ENCODE measurements at regions not wholly inside any gene's neighbourhood (a gene's known extent, or its start where the extent isn't known, plus 50 kb on each side); places are given as distances from the start of the nearest gene placed in this dataset.

GRCh38 chr5:120818128-120818527 lies 354.0 kb downstream of the PRR16 start:
- Histone ChIP-seq H3K9ac (ENCODE audit: insufficient read depth, low read depth, low read length) (no peak overlapping the region), H4K20me1 (ENCODE audit: insufficient read depth, low read length) (no peaks in the 10 kb centered on the region), H3K79me2 (ENCODE audit: insufficient read depth, low read length) (no peaks in the 10 kb centered on the region), H3K4me1 (ENCODE audit: insufficient read depth, low read length) (no peaks in the 10 kb centered on the region), H3K36me3 (replicated peaks in 1 of 2; ENCODE audit: control insufficient read depth in 1 of 2, insufficient read depth in 2 of 2, low read length in 2 of 2) (no peaks in the 10 kb centered on the region), H2AFZ (ENCODE audit: low read length) (no peak overlapping the region), H3K27me3 (ENCODE audit: control insufficient read depth in 1 of 2, insufficient read depth in 2 of 2, low read length in 2 of 2) (no peaks in the 10 kb centered on the region), H3K27ac (ENCODE audit: extremely low read length, insufficient read depth, low read length) (no peak overlapping the region), H3K9me3 (ENCODE audit: low read length) (no peaks in the 10 kb centered on the region), H3K4me2 (ENCODE audit: low read depth, low read length) (no peak overlapping the region), H3K4me3 (replicated peaks in 1 of 3; ENCODE audit: insufficient read depth in 1 of 3, low read depth in 2 of 3, low read length in 3 of 3) (no peak overlapping the region)
- intact Hi-C loops (cut with micrococcal nuclease; ENCODE audit: unreplicated experiment) (no loop called here), in situ Hi-C loops (cut with HindIII; ENCODE audit: extremely low pct_ligation_motif_present, low pct_unique_long_range_greater_than_20kb) (no loop called here)
- no TSS peak for BruUV-seq (replicated peaks)
- ATAC-seq (peak; percentile 26; the same call in 1 of the 3 replicates), DNase-seq (ENCODE audit: low spot score) (no peak), FAIRE-seq (no peak)
- peak; percentile 72 for TF ChIP-seq NFYB (CRISPR knock-in tag; IDR thresholded peaks at IDR 0.05)
- no peak for TF ChIP-seq ZNF143 (CRISPR knock-in tag; IDR thresholded peaks at IDR 0.05)
- TF ChIP-seq NFYC (CRISPR knock-in tag; IDR thresholded peaks at IDR 0.05): peak; percentile 55; the same call in 1 of the 2 replicates
- 50% methylated on average over 5 of the region's 6 CpGs for WGBS (ENCODE audit: low lambda C conversion rate)
- ChIA-PET POLR2A (no interaction called here), CTCF (ENCODE audit: low intra/inter-chr PET ratio, low total read pairs) (no interaction called here)

- no peak overlapping the region for H3K4me3 ChIP-seq (replicated peaks in 1 of 3; ENCODE audit: insufficient read depth in 1 of 3, low read depth in 2 of 3, low read length in 3 of 3)
- no peaks in the 10 kb centered on the region for H3K36me3 ChIP-seq (replicated peaks in 1 of 2; ENCODE audit: control insufficient read depth in 1 of 2, insufficient read depth in 2 of 2, low read length in 2 of 2)
- FAIRE-seq (no peak), ATAC-seq (no peak), DNase-seq (ENCODE audit: low spot score) (no peak)
- no peak overlapping the region for H3K9ac ChIP-seq (ENCODE audit: insufficient read depth, low read depth, low read length)
- H4K20me1 ChIP-seq (ENCODE audit: insufficient read depth, low read length): no peaks in the 10 kb centered on the region
- H3K4me2 ChIP-seq (ENCODE audit: low read depth, low read length): no peak overlapping the region
- 86% methylated on average over 1 of the region's 1 CpG for WGBS (ENCODE audit: low lambda C conversion rate)
- in situ Hi-C loops (cut with HindIII; ENCODE audit: extremely low pct_ligation_motif_present, low pct_unique_long_range_greater_than_20kb) (no loop called here), intact Hi-C loops (cut with micrococcal nuclease; ENCODE audit: unreplicated experiment) (no loop called here)
- ChIA-PET POLR2A (no interaction called here), CTCF (ENCODE audit: low intra/inter-chr PET ratio, low total read pairs) (no interaction called here)
- H3K27me3 ChIP-seq (ENCODE audit: control insufficient read depth in 1 of 2, insufficient read depth in 2 of 2, low read length in 2 of 2): no peaks in the 10 kb centered on the region
- no peak overlapping the region for H2AFZ ChIP-seq (ENCODE audit: low read length)
- no TSS peak for BruUV-seq (replicated peaks)
- H3K27ac ChIP-seq (ENCODE audit: extremely low read length, insufficient read depth, low read length): no peak overlapping the region
- H3K4me1 ChIP-seq (ENCODE audit: insufficient read depth, low read length): no peaks in the 10 kb centered on the region
- no peaks in the 10 kb centered on the region for H3K79me2 ChIP-seq (ENCODE audit: insufficient read depth, low read length)
- no peaks in the 10 kb centered on the region for H3K9me3 ChIP-seq (ENCODE audit: low read length)
- TF ChIP-seq ZNF512B (CRISPR knock-in tag; IDR thresholded peaks at IDR 0.05; ENCODE audit: borderline replicate concordance) (no peak), ZNF124 (CRISPR knock-in tag; IDR thresholded peaks at IDR 0.05) (no peak), RBM39 (IDR thresholded peaks at IDR 0.05; ENCODE audit: low read depth, low read length, poor library complexity, severe bottlenecking) (no peak), CHCHD3 (CRISPR knock-in tag; IDR thresholded peaks at IDR 0.05) (no peak), ZNF660 (CRISPR knock-in tag; IDR thresholded peaks at IDR 0.05; ENCODE audit: borderline replicate concordance, low read depth) (no peak), MAX (IDR thresholded peaks at IDR 0.05) (no peak), ZGPAT (CRISPR knock-in tag; IDR thresholded peaks at IDR 0.05) (no peak), RAD51 (IDR thresholded peaks at IDR 0.05; ENCODE audit: borderline replicate concordance) (no peak), NR2F2 (IDR thresholded peaks at IDR 0.05; ENCODE audit: borderline replicate concordance, low read depth) (no peak), TBX3 (IDR thresholded peaks at IDR 0.05; ENCODE audit: borderline replicate concordance) (no peak)
Observed at GRCh38 chr5:120823328-120823727, 359.2 kb downstream of the PRR16 start.
